ENCODE measurements at regions not wholly inside any gene's neighbourhood (a gene's known extent, or its start where the extent isn't known, plus 50 kb on each side); places are given as distances from the start of the nearest gene placed in this dataset.
"Not testable (repeated sequence)": the region's sequence is repeated elsewhere in the genome, so short reads cannot be mapped to it uniquely, and the experiment has no call there.

- DNase-seq (ENCODE audit: low spot score) = no peak
Measured at GRCh38 chr15:39506146-39506545, 74.7 kb upstream of the THBS1 start.

- DNase-seq (ENCODE audit: low spot score) = no peak
Measured at GRCh38 chr15:39508536-39508935, 72.3 kb upstream of the THBS1 start.

- DNase-seq (ENCODE audit: low spot score) = no peak
Measured at GRCh38 chr15:39510001-39510701, 70.7 kb upstream of the THBS1 start.

- no peak for DNase-seq (ENCODE audit: low spot score)
Measured at GRCh38 chr15:39511000-39511915, 69.6 kb upstream of the THBS1 start.

GRCh38 chr15:39511916-39512260 lies 69.0 kb upstream of the THBS1 start:
- DNase-seq (ENCODE audit: low spot score) = no peak

GRCh38 chr15:39512643-39513042 lies 68.2 kb upstream of the THBS1 start:
- no peak for DNase-seq (ENCODE audit: low spot score)

GRCh38 chr15:39513936-39514335 lies 66.9 kb upstream of the THBS1 start:
- no peak for DNase-seq (ENCODE audit: low spot score)

GRCh38 chr15:39514933-39515332 lies 65.9 kb upstream of the THBS1 start:
- DNase-seq (ENCODE audit: low spot score) = no peak

- no peak for DNase-seq (ENCODE audit: low spot score)
Measured at GRCh38 chr15:39515765-39516164, 65.1 kb upstream of the THBS1 start.

- DNase-seq (ENCODE audit: low spot score) = no peak
Measured at GRCh38 chr15:39517122-39517855, 63.6 kb upstream of the THBS1 start.

GRCh38 chr15:39523968-39524367 lies 56.9 kb upstream of the THBS1 start:
- DNase-seq (ENCODE audit: low spot score) = not testable (repeated sequence)

GRCh38 chr15:39529457-39529856 lies 51.4 kb upstream of the THBS1 start:
- no peak for DNase-seq (ENCODE audit: low spot score)

GRCh38 chr15:39530480-39531342 lies 50.2 kb upstream of the THBS1 start:
- no peak for DNase-seq (ENCODE audit: low spot score)

Data from HuH-7 (cell line).